ENCODE measurements at regions not wholly inside any gene's neighbourhood (a gene's known extent, or its start where the extent isn't known, plus 50 kb on each side); places are given as distances from the start of the nearest gene placed in this dataset.

DNA sequence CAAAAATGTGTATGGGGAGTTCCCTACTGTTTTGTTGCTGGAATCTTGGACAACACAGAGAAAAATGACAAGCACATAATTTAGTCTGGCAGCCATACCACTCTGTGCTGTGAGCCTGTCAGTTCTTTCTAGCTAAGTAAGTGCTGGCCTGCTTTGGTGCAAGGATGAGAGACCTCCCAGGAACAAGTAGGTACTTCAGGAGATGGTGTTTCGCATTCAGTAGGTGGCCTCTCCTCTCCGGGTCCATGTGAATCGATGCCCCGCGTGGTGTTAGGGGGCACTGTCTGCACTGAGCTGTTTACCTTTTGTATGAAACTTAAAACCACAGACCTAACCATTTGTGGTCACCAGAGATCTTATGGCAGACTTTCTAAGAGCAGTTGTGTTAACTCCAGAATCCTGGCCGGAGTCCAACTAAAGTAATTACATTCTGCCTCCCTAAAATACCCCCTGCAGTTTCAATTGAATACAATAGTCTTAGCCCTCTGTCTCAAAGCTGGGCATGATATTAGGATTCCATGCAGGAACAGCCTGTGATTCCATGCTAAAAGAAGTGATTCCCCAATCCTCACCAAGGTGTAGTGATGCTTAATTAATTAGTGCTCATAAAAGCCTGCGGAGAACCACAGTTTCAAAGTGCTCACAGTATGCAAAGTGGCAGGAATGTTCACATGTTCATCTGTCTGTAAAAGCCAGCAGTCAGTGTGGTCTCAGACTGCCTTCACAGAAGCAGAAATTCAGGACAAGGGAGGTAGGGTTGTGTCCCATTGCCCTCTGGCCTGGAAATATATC is 64.2 kb downstream of the LLPH start:
- peak; percentile 79 for DNase-seq (ENCODE audit: low read depth)

DNA sequence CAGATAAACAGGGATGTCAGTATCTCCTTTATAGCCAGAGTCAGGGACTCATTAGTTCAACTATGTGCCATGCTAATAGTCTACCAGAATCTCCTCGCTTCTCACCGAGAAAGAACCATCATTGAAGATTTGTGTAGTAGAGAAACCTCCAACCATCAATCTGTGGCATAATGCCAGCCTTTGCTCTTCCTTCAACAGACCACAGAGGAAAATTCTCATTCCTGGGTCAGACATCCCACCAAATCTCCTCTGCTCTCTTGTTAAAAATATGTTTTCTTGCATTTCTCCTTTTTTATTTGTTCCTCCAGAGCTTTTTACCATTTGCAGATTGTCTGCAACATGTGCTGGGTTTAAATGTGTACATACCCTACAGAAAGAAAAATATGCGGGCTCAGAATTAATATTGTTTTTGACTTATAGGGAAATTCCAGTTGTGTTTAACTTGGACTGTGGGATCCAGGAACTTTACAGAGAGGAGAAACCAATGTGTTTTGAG is 64.9 kb downstream of the LLPH start:
- DNase-seq (ENCODE audit: low read depth), result peak; percentile 54

DNA sequence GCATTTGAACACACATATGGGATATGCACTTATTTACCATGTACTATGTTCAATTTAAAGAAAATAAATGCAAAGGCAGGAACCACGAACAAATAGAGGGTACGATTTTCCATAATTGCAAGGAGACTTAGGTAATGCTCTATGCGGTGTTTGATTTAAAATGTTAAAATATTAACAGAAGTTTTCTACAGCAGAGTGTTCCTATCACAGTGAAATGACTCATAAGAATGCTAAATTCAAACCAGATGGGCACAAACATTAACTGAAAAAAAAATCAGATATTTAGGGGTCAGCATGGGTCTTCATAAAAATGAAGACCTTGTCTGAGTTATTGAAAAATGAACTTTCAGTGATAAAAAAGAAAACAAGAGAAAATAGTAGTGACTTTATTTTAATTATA is 65.4 kb downstream of the LLPH start:
- peak; percentile 49 for DNase-seq (ENCODE audit: low read depth)

GRCh38 chr12:66063916-66064315 is 66.6 kb downstream of the LLPH start:
- peak; percentile 31 for DNase-seq (ENCODE audit: low read depth)

GRCh38 chr12:66062290-66062625 is 68.3 kb downstream of the LLPH start:
- DNase-seq (ENCODE audit: low read depth), result no peak

GRCh38 chr12:66061557-66062289 is 68.8 kb downstream of the LLPH start:
- DNase-seq (ENCODE audit: low read depth), result no peak

GRCh38 chr12:66061076-66061475 is 69.5 kb downstream of the LLPH start:
- no peak for DNase-seq (ENCODE audit: low read depth)

GRCh38 chr12:66060163-66060907 is 70.2 kb downstream of the LLPH start:
- DNase-seq (ENCODE audit: low read depth), result no peak

- DNase-seq (ENCODE audit: low read depth), result no peak
Observed at GRCh38 chr12:66059666-66060065, 70.9 kb downstream of the LLPH start.

GRCh38 chr12:66058554-66058953 is 72.0 kb downstream of the LLPH start:
- no peak for DNase-seq (ENCODE audit: low read depth)

- no peak for DNase-seq (ENCODE audit: low read depth)
Observed at GRCh38 chr12:66055837-66056319, 74.7 kb downstream of the LLPH start.

- DNase-seq (ENCODE audit: low read depth), result no peak
Observed at GRCh38 chr12:66052988-66053615, 77.4 kb downstream of the LLPH start.

DNA sequence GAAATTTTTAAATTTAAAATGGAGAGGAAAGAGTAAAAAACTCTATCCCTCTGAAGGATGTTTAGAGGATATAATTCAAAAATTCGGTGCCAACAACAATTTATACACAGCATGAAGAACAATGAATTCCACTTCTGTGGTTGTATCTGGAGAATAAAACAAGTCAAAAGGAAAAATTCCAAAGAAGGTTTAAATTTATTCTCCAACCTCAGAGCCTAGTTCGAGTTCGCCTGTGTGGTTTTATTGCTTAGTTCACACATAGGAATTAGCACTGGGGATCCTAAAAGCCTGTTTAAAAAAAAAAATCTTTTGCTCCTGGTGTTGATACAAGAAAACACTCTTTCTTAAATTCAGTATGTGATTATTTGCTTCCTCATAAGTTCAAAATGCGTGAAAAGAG is 79.2 kb downstream of the LLPH start:
- no peak for DNase-seq (ENCODE audit: low read depth)

- no peak for DNase-seq (ENCODE audit: low read depth)
Observed at GRCh38 chr12:66050610-66051009, 79.9 kb downstream of the LLPH start.

DNA sequence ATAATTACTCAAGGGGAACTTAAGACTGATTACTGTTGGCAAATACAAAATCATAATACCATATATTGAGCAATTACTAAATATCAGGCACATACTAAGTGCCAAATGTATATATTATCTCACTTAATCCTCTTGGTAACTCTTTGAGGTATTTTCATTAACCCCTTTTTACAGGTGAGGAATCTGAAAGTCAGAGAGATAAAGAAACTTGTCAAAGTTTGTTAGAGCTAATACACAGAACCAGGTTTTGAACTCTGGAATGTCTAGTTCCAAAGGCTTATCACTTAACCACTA is 80.3 kb downstream of the LLPH start:
- no peak for DNase-seq (ENCODE audit: low read depth)

- no peak for DNase-seq (ENCODE audit: low read depth)
Observed at GRCh38 chr12:66049538-66050282, 80.8 kb downstream of the LLPH start.

DNA sequence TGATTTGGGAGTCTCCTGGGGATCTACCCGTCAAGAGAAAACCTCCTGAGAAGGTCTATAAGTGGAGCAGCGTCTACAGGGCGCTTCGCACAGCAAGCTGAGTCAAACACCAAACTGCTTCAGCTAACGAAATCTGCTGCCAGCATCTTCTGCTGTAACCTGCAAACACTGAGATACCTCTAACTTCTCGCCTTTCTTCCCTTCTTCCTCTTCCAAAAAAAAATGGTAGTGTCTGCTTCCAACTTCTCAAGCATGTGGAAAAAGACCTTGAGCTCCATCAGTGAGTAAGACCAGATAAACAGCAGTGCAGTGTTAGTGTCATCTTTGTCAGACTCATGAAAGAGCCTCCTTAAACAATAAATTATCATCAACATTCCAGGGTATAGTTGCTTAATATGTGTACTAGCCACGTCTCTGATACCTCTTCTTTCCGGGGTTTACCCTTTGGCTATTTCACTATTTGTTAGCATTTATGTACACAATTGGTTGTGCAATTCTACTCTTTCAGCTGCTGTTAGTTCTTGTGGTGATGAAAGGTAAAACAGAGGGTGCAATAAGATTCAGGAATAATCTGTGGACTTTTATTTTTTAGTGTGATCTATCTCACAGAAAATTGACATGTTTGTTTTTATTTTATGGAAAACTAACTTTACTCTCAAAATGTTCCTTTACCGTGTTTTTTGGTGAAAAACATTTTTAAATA is 81.6 kb downstream of the LLPH start:
- peak; percentile 88 for DNase-seq (ENCODE audit: low read depth)

DNA sequence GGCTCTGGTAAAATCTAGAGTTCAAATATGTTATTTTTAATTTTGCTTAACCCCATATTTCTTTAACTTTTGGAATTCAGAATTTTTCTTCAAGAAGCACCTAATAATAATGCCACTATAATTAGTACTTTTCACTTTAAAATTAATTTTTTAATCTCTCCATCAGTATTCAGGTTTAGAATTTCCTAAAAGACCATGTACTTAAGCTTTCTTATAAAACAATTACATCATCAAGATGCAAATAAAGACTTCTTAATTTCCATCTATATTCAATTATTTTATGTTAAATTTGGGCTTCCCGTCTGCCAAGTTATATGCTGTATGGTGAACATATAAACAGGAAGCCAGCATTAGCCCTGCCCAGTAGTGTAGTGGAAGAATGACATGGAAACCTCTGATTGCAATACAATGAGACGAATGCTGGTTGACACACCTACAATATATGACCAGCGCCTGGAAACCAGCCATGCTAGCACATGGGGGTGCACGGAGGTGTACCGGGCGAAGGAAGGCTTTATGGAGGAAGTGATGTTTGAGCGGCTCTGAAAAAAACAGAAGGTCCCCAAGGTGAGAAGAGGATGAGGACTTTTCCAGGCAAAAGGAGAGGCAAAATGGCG is 82.2 kb downstream of the LLPH start:
- DNase-seq (ENCODE audit: low read depth), result no peak

DNA sequence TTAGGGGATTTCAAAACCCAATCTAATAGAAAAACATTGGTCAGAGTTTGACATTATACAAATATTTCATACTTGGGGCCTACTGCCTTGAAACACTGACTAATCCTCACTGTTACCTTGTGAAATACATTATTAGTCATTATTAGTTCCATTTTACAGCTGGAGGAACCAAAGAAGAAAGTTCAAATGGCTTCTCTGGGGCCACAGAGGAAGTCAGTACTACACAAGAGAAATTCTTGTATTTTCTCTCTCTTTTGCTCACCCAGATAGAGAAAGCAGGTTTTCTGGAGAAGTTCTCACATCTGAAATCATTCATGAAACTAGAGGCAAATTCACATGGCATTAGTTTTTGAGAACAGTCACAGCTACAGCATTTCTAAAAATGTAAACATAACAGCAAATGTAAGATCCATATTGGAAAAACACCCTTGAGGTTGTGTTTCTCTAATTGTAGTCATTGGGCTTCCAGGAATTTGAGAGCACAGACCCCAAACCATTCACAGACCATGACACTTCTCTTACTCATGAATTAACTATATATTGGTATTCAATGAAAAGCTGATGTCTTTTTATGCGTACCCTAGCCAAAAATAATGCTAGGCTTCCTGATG is 83.0 kb downstream of the LLPH start:
- peak; percentile 85 for DNase-seq (ENCODE audit: low read depth)

DNA sequence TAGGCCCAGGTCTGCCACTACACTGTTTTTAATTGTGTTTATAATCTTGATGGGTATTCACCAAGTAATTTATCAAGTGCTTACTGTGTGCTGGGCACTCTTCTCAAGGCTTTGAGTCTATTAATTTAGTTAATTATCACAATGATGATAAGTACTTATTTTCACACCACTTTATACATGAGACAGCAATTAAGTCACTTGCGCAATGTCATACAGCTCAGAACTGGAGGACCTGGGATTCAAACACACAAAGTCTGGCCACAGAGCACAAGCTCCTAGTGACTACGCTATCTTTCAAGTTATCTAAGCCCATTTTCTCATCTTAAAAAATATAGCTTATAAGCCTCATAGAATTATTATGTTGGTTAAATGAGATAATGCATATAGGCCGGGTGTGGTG is 85.0 kb downstream of the LLPH start:
- DNase-seq (ENCODE audit: low read depth), result no peak

All from iris pigment epithelial cell (primary cell).